ENCODE measurements at regions not wholly inside any gene's neighbourhood (a gene's known extent, or its start where the extent isn't known, plus 50 kb on each side); places are given as distances from the start of the nearest gene placed in this dataset.

DNA sequence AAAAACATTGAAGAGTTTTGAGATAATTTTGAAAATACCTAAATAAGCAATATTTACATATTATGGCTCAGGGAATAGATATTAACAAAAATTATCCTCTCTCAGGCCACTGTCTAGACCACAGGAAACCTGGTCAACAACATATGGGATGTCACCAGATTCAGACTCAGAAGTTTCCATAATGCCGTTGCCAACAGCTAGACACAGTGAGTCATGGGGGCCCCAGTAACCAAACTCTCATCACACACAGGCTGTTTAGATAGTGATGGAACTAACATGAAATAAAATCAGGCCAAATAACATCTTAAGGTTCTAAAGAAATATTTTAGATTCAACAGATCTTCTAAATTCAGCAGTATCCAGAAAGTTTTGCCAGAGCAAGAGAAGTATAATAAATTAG lies 681.7 kb upstream of the ADAMTS5 start:
- peak; percentile 84 for DNase-seq (ENCODE audit: low read depth)

- DNase-seq (ENCODE audit: low read depth) = no peak
These were observed 681.0 kb upstream of the ADAMTS5 start for GRCh38 chr21:27647921-27648320.

DNA sequence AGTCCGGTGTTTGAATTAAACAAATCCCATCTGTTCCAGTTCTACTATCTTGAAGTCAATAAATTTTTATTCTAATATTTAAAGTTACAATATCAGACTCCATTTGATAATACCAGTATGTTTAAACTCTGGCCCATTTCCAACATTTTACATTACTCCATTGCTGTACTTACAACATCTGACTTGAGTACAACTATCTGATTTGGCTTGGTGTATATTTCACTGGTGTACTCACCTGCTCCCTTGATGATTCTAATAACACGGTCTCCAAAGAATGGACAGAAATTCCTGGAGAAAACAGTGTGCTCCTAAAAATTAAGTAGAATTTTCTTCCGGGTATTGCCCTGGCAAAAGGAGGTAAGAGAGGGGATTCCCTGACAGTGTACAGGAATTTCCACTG lies 680.5 kb upstream of the ADAMTS5 start:
- DNase-seq (ENCODE audit: low read depth) = no peak

DNA sequence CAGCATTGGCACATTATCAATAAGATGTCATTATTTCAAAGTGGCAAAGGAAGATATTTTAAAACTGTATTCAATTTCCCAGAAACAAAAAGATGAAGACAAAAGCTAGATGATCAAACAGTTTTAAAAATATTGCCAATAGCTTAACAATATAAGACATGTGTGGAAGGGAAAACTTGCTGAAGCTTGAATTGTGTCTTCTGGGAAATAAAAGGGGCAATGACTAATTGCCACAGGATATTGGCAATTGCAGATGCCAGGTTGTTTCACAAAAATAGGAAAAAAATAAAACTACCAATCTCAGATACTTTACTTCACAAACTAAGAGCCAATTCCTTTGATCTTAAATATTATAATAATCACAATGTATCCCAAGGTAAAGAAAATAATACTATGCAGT lies 679.8 kb upstream of the ADAMTS5 start:
- DNase-seq (ENCODE audit: low read depth) = no peak

GRCh38 chr21:27646056-27646455 lies 679.2 kb upstream of the ADAMTS5 start:
- no peak for DNase-seq (ENCODE audit: low read depth)

DNA sequence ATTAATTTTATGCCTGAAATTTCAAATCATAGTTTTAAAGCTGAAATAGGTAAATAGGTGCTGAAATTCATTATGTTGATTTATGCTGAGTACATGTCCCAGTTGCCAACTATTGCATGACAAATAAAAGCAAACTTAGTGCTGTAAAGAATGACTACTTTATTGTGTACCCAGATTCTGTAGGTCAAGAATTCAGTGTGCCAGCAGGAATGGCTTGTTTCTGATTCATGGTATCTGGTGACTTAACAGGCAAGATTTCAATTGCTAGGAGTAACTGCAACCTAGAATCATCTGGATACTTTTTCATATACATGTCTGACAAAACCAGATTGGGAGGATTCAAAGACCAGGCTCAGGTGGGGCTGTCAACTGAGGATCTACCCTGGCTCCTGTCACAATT lies 678.4 kb upstream of the ADAMTS5 start:
- DNase-seq (ENCODE audit: low read depth) = no peak

DNA sequence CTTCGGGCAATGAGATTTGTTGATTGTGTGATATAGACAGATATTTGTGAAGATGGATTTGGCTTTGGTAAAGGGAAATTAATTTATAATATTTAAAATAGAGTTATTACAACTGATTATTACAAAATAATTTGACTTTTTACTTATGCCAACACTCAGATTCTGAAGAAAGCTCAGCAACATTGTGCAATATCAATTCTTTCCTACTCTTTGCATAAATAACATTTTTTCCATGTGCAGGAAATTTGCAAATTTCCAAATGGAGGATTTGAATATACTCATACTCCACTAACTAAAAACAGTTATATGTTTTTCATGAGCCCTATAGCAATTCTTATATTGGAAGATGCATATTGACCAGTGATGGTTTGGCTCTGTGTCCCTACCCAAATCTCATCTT lies 676.4 kb upstream of the ADAMTS5 start:
- DNase-seq (ENCODE audit: low read depth) = no peak

- no peak for DNase-seq (ENCODE audit: low read depth)
These were observed 672.4 kb upstream of the ADAMTS5 start for GRCh38 chr21:27639286-27639685.

DNA sequence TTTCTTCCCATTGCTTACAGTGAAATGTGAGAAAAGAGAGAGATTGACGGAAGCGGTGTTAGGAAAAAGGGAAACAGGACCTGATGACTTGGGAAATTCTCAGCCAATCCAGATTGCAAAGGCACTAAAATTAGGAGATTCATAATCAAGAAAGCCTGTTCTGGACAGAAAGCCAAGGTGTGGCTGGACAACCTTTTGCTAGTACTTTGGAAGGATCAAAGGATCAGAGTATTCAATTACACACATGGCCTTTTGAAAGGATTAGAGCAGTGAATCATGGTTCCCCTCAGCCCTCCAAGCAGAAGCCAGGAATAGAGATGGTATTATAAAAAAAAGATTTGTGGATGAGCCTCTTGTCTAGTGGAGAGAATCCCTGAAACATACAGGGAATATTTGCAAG lies 669.8 kb upstream of the ADAMTS5 start:
- DNase-seq (ENCODE audit: low read depth) = no peak

DNA sequence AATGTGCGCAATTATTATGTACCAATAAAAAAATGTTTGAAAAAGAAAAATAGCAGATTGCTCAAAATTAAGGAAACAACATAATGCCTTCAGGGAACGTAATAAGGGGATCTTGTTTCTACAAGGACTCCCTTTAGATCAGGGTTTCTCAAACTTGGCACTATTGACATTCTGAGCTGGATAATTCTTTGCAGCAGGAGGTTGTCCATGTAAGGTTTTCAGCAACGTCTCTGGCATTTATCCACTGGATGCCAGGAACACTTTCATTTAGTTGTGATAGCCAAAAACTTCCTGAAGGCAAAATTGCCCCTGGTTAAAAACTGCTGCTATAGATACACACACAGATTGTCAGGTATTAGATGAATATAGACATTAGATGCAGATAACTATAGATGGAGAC lies 666.7 kb upstream of the ADAMTS5 start:
- peak; percentile 32 for DNase-seq (ENCODE audit: low read depth)

GRCh38 chr21:27631471-27631870 lies 664.6 kb upstream of the ADAMTS5 start:
- no peak for DNase-seq (ENCODE audit: low read depth)

DNA sequence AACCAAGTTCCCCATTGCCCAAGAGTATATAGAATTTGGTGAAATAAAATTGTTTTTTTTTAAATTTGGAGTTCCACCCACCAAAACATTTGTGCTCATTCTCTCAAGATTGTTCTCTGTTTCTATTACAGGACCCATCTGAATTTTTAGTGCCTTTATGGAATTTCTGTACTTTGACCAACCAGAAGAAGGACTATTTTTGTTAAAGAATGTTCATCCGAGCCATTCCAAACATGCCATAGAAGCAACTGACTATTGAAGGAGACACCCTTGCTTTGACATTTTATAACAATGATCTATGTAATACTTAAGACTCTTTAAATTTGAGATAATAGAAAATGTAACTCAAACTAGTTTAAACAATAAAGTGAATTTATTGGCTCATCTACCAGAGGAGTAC lies 655.7 kb upstream of the ADAMTS5 start:
- DNase-seq (ENCODE audit: low read depth) = no peak

DNA sequence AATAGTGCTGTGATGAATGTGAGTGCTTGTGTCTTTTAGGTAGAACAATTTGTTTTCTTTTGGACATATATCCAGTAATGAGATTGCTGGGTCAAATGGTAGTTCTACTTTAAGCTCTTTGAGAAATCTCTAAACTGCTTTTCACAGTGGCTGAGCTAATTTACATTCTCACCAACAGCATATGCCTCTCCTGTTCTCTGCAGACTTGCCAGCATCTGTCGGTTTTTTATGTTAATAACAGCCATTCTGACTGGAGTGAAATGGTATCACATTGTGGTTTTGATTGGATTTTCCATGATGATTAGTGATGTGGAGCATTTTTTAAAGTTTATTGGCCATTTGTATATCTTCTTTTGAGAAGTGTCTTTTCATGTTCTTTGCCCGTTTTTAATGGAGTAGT lies 647.3 kb upstream of the ADAMTS5 start:
- no peak for DNase-seq (ENCODE audit: low read depth)

- no peak for DNase-seq (ENCODE audit: low read depth)
These were observed 639.5 kb upstream of the ADAMTS5 start for GRCh38 chr21:27606422-27606821.

DNA sequence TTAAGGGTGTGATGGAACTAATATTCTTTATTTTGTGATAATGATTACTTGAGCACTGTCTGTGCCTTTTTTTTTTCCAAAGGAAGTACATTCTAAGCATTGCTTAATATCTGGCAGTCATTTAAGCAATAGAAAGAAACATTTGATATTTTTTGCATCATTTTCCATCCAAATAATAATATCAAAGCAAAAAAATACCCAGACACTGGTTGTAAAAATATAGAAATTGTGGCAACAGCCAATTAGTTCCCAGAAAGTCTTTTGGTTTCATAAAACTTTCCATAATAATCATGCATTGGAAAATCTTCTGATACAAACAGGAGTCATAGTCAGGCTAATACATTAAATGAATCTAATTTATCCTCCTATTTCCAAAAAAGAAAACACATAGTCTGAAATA lies 629.3 kb upstream of the ADAMTS5 start:
- no peak for DNase-seq (ENCODE audit: low read depth)

GRCh38 chr21:27595716-27596115 lies 628.8 kb upstream of the ADAMTS5 start:
- no peak for DNase-seq (ENCODE audit: low read depth)

GRCh38 chr21:27590271-27590670 lies 623.4 kb upstream of the ADAMTS5 start:
- peak; percentile 93 for DNase-seq (ENCODE audit: low read depth)

DNA sequence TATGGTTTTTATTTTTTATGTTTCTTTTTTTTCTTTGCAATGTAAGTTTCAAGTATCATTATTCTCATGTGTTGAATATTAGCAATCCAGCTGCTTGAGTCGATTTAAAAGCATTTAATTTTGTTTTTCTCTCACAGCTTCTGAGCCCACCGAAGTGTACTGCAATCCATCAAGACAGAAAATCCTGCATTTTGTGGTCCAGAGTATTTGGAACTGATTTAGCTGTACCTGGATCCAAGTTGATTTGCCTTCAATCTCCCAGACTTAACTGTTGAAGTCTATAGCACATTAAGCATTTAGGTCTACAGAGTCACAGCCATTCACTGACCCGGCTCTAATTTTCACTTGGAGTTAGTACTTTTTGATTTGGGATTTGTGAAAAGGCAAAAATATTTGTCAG lies 622.9 kb upstream of the ADAMTS5 start:
- no peak for DNase-seq (ENCODE audit: low read depth)

DNA sequence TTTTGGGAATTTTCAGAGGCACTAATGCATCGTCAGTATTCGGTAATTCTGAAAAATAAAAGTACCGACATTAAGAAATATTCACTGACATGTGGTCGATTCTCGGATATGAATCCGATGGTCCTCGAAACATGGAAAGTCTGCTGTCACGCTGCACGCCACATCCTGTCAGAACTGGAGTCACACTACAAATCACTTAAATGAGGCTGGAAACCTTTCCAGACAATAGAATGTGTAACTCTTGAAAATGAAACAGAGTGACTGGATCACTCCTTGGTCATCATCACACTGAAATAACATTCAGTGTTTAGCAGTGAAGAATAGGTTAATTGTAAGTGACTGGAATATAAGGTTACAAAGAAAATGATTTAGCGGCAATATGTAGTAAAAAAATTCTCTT lies 620.1 kb upstream of the ADAMTS5 start:
- peak; percentile 56 for DNase-seq (ENCODE audit: low read depth)

GRCh38 chr21:27586326-27586725 lies 619.4 kb upstream of the ADAMTS5 start:
- DNase-seq (ENCODE audit: low read depth) = peak; percentile 43

DNA sequence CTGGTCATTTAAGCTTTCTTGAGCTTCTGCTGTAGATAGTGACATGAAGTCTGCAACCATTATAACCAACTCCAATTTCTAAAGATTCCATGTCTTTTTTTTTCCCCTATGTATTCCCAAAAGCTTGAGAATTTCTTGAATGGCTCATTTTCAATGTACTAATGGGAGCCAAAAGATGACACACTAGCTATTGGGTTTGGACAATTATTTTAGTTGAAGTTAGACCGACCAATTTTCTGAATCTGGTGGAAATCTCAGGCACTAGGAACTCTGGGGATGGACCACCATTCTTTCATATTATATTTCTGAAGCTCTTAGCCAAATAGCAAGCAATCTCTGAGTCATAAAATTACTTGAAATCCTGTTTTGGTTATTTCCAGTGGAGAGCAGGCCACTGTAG lies 617.4 kb upstream of the ADAMTS5 start:
- no peak for DNase-seq (ENCODE audit: low read depth)

- DNase-seq (ENCODE audit: low read depth) = peak; percentile 39
These were observed 616.1 kb upstream of the ADAMTS5 start for GRCh38 chr21:27582948-27583430.

DNA sequence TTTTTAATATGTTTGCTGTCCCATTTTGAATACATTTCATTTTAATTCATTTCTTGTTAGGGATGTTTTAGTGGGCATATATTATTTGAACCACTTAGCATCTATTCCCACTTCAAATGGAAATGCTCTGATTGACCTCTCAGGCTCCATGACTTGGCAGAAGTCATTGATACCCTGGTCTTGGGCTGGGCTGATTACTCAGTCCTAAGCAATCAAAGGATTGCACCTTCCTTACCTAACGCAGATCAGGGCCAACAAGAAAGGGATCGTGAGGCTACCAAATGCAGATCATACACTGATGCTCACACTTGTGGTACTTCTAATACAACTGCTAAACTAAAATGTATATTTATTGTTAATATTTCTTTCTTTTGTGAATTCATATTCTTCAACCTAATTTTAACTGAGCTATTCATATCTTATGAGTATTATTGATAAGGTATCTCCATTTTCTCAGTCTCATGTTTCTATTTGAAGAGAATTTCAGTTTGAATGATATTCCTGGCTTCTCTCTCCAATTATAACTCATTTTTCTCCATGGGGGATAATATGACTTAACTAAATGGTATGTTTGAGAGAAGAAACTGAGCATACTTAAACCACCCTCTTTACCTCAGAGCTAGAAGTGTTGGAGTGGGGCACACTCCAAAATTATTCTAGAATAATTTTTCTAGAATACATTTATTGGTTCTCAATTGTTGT lies 615.5 kb upstream of the ADAMTS5 start:
- DNase-seq (ENCODE audit: low read depth) = no peak

DNA sequence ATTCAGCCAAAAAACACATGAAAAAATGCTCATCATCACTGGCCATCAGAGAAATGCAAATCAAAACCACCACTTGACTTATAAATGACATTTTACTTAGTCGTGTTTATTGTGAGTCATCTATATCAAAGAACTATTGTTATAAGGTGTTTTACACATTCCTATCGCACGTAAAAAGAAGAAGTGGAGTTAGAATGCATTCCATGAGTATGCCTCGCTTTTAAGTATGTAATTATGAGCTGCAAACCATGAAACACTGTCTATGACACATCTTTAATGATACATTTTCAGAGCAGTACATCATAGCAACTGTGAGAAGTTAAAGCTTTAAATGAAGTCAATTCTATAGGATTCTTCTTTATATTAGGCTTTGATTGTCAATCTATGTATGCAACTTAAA lies 614.3 kb upstream of the ADAMTS5 start:
- peak; percentile 77 for DNase-seq (ENCODE audit: low read depth)
